Fibroblast of the conjunctiva (primary cell): ENCODE measurements at regions not wholly inside any gene's neighbourhood (a gene's known extent, or its start where the extent isn't known, plus 50 kb on each side); places are given as distances from the start of the nearest gene placed in this dataset.

Experiments
- DNase-seq: peaks from one replicate; pipeline ENCODE4 v3.0.0-alpha.2; 2010; ENCODE audit warnings: low read depth

DNA sequence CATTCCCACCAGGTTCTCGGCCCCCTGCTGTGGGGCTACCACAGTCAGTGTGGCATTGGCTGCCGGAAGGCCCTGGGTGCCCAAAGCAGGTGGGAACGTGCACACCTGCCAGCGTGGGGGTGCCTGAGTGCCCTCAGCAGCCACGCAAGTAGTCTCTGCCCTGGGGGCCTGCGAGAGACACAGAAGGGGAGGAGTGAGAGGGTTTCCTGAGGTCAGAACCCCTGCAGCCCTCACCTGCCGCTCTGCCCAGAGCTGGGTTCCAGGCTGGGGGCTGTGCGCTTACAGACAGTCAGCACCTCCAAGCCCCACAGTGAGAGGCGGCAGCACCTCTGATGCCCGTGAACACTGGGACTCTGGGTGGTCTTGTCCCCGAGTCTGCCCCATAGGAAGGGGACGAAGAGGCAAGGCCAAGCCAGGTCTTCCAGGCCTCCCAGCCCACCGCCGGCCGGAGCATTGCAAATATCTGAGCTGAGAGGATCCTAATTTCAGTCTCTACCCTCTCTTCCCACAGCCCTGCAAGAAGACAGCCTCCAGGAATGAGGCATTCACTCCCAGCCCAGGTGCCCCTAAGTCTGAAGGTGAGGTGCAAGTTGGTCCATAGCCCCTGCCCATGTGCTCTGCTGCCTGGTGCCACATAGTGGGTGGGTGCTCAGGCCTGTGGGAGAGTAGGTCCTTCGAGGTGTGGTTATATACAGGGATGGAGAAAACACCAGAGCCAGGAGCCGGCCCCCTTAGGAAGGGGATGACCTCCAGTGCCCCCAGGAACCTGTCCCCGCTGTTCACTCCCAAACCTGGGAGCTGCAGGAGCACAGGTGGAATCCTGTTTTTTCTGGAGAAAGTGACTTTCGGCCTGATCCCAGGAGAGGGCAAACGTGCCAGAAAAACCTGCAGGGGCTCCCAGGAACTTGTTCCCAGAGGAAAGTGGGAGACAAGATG, 291.1 kb upstream of the RTL1 start:
- DNase-seq = no peak

DNA sequence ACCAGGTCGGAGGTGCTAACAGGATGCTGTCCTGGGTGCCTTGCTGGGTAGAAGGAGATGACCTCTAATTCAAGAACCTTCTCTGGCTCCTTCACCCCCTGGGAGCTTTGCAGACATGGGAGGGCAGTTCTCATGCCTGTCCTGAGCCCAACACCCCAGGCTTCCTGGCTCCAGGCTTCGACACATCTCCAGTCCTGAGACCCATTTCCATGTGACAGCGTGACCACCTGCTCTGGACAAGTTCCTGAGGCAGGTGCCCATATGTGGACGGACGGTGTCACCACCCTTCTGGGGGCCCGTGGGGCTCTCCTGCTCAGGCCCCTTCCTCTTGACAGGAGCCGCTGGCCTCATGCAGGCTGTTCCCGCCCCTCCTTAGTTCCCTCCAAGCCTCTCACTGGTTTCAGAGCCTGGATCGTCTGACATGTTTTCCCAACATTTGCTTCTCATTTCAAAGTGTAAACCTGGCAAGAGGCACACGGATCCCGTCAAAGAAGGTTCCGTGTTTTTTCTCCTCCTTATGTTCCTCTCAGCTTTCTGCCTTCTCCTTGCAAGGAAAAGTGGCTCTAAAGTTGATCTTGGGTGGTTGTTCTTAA, 291.9 kb upstream of the RTL1 start:
- DNase-seq = no peak

DNA sequence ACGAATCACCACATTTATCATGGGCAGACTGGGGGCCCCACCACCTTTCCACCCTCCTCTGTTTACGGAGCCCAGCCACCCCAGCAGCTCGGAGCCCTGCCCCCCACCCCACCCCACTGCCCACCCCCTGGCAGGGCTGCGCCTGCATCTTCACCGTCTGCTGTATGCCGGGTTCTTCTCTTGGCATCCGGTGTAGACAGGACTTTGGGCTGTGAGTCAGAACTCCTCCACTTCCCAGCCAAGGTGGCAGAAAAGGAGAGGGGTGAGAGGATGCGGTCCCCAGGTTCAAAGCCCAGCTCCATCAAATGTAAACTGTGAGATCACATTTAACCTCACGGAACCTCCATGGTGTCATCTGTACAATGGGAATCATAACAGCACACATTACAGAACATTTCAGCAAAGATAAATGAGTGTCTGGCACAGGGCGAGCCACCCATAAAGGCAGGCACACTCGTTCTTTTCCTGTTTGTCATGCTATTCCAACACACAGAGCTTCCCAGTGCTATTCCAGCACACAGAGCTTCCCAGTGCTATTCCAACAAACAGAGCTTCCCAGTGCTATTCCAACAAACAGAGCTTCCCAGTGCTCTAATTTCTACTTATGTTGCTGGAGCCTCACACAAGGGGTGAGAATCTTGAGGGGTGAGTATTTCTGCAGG, 292.7 kb upstream of the RTL1 start:
- DNase-seq = no peak

DNA sequence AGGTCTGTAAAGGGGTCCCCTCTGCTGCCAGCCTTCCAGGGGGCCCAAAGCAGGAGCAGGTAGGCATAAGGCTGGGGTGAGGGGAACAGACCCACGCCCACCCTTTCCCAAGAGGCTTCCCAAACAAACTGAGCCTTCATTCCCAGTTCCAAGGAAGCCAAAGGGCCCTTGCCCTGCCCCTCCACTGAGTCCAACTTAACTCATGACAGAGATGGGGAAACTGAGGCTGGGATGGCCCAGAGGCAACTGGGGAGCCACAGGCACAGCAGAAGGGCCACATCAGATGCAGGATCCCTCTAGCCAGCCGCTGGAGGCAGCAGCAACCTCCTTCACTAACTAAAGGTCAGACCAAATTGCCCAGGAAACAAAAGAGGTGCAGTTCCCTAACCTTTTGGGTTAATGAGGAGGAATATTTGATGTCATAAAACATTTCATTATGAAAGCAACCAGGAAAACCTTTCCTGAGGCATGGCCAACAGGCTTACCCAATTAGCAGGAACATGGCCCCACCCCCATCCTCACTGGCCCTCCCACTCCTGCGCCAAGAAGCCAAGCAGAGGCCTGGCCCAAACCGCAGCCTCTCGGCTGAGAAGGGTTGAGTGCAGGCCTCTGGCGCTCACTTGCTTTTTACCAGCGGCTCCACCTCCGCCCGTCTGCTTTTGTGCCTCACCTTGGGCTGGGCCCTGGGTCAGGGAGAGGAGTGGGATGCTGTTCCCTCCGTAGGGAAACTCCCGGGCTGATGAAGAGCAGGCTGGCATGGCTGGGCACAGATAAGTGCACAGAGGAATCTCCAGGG, 293.5 kb upstream of the RTL1 start:
- no peak for DNase-seq

DNA sequence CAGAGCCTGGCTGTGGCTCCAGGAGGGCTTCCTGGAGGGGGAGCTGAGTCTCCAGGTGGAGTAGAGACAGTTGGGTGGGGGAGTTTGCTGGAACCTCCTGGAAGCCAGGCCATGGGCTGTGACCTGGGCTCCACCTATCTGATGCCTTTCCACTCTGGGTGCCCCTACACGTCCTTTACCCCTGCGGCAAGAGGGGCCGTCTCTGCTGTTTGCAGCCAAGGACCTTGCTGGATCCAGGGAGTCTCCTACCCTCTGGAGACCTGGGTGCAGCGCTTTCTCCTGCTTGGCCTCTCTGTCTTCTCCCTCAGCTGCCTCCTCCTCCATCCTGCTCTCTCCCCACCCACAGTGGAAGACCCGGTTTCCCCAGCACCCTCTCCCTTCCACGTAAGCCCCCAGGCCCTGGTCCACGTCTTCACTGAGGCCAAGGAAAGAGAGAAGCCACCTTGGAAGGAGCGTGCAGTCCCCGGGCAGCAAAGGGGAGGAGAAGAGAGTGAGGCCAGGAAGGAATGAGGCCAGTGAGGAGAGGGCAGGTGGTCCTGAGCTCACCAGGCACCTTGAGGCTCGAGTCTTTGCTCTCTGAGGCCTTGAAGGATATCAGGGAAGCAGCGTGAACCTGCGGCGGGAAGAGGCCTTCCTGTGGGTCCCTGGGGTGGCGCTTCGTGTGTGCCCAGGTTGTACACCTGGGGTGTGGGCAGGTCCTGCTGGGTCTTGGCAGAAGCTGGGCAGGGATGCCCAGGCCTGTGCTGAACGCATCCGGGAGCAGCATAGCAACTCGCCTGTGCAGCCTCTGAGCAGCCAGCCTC, 294.3 kb upstream of the RTL1 start:
- no peak for DNase-seq

DNA sequence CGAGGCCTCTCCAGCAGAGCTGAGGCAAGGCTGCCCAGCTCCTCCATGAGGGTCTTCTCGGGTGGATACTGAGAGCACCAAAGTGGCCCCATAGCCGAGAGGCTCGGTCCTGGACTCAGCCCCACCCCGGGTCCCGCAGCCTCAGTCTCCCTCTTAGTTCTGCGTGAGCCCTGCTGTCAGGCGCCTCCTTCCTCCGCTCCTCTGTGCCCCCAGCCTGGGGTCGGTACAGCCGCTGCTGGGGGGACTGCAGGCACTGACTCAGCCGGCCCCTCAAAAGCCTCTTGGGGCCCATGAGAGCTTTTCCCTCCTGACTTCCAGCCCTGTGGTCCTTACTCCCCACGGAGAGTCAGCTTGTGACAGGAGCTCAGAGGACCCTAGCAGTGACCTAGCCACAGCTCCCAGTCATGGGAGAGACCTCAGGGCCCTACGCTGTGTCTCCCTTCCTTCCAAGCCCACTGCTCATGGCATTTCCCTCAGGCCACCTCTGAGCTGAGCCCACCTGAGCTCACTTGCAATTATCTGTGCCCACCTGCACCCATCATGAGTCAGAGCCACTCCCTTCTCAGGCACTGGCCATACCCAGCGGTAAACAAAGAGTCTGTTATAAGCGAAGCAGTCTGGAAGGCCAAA, 295.0 kb upstream of the RTL1 start:
- DNase-seq = no peak

DNA sequence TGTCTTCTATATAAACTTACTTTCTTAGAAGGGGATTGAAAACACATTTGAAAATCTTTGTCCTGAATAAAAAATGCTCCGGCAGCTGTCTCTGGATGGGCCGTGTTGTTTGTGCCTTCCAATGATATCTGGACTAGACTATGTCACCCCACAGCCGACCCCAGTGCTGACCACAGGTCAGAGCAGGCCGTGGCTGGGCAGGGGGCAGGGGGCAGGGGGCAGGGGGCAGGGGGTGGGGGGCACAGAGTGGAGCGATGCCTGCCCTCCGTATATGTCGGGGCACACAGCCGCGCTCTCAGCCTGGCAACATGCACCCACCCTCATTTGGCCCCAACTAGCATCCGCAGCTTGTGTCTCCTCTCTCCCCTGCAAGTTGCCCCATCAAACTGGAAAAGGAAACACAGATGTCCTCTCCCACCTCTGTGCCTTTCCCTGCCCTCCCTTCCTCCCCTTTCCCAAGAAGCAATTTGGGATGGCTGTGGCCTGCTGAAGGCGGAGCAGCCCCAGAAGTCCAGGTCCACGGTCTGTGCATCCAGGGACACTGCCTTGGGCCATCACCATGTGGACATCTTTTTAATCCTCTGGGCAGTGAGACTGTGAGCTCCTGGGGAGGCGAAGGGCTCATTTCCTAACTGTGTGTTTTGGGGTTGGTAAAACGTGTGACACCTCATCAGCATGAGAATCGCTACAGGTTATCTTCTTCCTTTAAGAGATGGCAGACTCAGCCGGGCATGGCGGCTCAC, 295.7 kb upstream of the RTL1 start:
- DNase-seq = no peak

DNA sequence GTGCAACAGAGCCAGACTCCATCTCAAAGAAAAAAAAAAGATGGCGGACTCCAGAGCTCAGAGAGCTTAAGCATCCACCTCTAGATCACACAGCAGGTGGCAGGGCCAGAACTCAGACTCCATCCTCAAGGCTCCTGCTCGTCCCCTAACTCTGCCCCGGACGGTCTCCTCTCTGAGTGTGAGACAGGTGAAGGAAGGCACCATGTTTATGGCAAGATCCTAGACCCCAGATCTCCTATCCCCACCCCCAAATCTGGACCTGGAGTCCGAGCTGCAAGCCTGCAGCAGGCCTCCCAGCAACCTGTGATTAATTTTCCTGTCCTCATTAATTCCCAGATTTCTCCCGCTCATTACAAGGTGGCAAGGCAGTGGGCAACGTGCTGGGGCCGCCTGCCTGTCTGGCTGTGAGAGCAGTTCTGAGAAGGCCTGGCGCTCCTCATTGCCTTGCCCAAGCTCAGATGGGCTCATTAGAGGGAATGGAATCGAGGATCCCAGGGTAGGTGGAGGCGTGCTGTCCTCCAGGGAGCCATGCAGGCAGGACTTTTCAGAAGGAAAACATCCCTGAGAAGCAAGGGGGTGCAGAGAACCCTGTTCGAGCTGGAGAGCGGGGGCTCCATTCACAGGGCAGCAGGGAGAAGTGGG, 296.6 kb upstream of the RTL1 start:
- DNase-seq = no peak

DNA sequence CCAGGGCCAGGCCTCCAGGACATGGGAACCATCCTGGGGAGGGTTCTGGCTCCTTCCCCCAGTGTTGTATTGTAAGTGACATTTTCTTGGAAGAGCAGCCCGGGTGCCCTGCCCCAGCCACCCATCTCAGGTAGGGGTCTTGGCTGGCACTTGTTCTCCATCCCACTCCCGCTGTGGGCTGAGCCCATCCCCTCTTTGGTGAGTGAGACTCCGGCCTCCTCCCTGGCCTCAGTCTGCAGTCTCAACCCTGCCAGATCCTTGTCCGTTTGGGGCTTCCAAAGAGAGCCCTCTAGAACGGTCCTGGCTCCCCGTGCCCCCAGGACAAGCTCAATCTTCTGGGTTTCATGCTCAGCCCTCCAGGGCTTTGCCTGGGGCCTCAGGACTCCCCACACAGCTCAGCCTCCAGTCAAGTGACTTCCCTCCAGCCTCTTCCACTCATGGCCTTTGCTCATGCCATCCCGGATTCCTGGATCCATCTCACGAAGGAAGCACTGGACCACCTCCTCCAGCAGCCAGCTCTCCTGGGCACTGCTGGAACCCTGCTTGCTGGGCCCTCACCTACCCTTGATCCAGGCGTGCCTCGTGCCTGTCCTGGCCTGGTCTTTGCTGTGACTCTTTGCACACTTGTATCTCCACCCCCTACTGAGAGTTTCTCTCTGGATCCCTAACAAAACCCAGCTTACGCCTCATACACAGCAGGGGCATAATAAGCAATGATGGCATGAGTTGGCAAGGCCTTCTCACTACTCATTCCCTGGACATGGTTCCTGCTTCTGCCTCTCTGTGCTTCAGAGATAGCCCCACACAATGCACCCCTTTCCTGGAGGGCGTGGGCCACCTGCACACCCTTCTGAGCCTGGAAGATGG, 297.4 kb upstream of the RTL1 start:
- no peak for DNase-seq

DNA sequence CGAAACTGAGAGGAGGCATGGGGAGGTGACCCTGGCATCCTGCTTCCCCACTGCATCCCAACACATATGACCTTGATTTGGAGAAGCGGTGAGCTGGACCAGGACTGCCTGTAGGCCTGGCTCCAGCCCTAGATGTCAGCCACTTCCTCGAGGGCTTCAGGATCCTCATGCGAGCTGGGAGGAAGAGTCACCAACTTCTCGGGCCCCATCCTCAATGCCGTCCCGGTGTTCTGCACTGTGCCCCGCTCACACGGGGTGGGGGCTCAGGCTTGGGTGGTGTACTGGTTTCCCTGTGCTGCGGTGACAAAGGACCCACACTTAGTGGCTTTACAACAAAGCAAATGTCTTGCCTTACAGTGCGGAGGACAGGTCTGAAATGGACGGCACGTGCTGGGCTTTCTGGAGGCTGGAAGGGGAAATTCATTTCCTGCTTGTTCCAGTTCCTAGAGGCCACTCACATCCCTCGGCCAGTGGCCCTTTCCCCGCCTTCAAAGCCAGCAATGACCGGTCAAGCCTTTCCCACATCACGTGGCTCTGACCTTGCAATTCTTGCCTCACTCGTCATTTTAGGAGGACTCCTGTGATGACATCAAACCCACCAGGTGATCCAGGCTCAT, 298.1 kb upstream of the RTL1 start:
- DNase-seq = no peak

DNA sequence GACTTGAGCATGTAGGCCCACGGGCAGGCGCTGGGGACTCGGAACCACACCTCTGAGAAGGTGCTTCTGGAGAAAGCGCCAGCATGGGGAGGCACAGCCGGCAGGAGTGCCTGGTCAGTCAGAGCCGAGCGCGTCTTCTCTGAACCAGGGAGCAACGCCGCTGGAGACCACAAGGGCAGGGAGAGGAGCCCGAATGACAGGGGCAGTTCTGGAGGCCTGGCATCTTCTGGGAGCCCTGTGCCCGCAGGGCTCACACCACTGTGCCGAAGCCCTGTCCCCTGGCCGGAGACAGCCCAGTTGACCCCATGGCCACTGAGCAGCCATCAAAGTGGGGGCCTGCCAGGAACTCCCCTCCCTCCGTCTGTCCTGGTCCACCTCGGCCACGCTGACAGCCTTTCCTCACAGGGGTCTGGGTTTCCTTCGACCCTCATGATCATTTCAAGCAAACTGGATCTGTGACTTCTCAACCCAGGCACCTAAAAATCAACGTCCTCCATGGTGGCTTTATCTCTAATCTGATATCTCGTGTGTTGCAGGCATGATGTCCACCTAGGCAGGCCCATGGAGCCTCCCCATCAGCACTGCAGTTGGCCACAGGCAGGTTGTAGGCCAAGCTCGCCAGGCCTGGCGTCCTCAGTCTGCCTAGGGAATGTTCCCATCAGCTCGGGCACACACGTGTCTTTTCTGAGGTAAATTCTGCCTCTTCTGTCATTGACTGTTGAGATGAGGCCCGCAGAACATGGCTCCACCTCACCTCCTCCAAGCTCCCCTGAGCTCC, 299.3 kb upstream of the RTL1 start:
- DNase-seq = no peak

DNA sequence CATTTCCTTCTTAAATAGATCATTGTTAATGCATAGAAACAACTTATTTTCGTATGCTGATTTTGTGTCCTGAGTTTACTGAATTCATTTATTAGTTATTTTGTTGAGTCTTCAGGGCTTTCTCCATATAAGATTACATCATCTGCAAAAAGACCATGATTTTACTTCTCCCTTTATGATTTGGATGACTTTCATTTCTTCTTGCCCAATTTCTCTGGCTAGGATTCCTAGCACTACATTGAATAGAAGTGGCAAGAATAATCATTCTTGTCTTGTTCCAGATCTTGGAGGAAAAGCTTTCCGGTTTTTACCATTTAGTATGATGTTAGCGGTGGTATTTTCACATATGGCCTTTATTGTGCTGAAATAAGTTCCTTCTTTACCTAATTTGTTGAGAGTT, 303.0 kb upstream of the RTL1 start:
- DNase-seq = no peak

DNA sequence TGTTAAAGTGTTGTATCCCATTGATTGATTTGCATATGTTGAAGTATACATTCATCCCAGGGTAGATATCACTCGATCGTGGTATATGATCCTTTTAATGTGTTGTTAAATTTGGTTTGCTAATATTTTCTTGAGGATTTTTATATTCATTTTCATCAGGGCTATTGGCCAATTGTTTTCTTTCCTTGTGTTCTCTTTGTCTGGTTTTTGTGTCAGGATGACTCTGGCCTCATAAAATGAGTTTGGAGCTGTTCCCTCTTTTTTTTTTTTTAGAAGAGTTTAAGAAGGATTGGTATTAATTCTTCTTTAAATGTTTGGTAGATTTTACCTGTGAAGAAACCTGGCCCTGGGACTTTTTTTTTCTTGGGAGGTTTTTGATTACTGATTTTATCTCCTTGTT, 303.5 kb upstream of the RTL1 start:
- no peak for DNase-seq

DNA sequence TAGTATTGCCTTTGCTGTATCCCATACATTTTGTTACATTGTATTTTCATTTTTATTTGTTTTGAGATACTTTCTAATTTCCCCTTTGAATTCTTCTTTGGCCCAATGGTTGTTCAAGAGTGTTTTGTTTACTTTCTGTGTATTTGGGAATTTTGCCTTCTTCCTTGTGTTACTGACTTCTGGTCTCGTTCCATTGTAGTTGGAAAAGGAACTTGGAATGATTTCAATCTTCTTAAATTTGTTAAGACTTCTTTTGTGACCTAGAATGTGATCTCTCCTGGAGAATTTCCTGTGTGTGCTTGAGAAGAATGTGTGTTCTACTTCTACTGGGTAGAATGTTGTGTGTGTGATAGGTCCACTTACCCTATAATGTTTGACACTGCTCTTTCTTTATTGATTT, 304.4 kb upstream of the RTL1 start:
- no peak for DNase-seq

DNA sequence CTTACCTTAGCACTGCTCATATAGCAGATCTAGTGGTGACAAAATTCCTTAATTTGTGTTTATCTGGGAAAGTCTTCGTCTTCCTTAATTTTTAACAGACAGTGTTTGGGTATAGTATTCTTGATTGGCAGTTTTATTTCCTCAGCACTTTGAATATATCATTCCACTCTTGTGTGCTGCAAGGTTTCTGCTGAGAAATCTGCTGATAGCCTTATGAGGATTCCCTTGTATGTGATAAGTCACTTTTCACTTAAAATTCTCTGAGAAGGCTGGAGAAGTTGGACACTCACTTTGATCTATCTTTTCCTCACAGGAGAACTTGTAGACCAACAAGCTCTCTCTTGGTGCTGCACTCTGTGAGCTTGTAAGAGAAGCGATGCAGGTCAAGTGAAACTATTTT, 306.1 kb upstream of the RTL1 start:
- no peak for DNase-seq

DNA sequence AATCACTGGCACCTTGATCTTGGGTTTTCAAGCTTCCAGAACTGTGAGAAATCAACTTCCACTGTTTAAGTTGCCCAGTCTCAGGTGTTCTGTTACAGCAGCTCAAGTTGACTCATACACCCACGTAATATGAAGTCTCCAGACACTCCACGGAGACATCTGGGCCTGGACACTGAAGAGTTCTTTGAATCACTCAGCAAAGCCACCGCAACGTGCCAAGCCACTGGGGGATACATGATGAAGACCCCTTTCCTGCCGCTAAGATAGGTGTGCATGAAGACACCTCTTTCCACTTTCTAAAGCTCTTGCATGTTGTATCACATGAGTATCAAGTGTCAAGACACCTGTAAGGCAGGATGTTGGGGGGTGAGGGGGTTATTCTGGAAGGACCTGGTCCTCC, 311.7 kb upstream of the RTL1 start:
- no peak for DNase-seq

DNA sequence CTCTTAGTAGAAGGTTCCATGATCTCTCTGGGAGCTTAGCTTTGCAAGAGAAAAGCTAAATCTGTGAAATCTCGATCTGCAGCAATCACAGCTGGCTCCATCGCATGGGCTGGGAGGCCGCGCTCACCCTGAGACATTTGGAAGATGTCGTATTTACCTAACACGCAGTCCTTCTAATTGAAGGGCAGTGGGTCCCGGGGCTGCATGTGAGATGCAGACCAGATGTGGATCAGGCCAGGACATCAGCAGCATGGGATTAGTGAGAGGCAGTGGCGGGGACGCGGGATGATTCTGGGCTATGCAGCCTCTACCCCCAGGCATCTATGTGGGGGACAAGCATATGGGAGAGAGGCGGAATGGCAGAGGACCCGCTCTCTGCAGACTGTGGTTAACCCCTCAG, 312.4 kb upstream of the RTL1 start:
- no peak for DNase-seq
